HEK293T (cell line): ENCODE measurements at regions not wholly inside any gene's neighbourhood (a gene's known extent, or its start where the extent isn't known, plus 50 kb on each side); places are given as distances from the start of the nearest gene placed in this dataset.

ENCODE experiments used
- CTCF ChIA-PET: fragments of 350-600 bp; formaldehyde crosslinking; extraction: SDS; loops from one replicate; lab custom pipeline; 2021; ENCODE audit warnings: antibody characterized with exemption, inconsistent platforms; lab: Yijun Ruan, JAX
- POLR2A ChIA-PET: fragments of 350-600 bp; formaldehyde crosslinking; extraction: SDS; loops from one replicate; lab custom pipeline; 2020; ENCODE audit warnings: antibody characterized with exemption, inconsistent platforms; lab: Yijun Ruan, JAX
- DNase-seq: peaks from one replicate; pipeline ENCODE4 v3.0.0; 2012; ENCODE audit warnings: mixed read lengths; ENCODE audit errors: extremely low spot score
- ARNT ChIP-seq: fragments of 450-650 bp; IDR thresholded peaks from 2 replicates; pipeline ENCODE4 v1.6.1; 2017; ENCODE audit warnings: mild to moderate bottlenecking
- BHLHE40 ChIP-seq: fragments of 450-650 bp; IDR thresholded peaks from 2 replicates; pipeline ENCODE4 v1.6.1; 2016; ENCODE audit warnings: mild to moderate bottlenecking, moderate library complexity, borderline replicate concordance
- CTBP1 ChIP-seq: fragments of 450-650 bp; IDR thresholded peaks from 2 replicates; pipeline ENCODE4 v1.6.1; 2016; ENCODE audit warnings: borderline replicate concordance
- ELF4 ChIP-seq: fragments of 450-650 bp; IDR thresholded peaks from 2 replicates; pipeline ENCODE4 v1.6.1; 2017; ENCODE audit warnings: antibody characterized with exemption
- FOXA1 ChIP-seq: fragments of 450-650 bp; IDR thresholded peaks from 2 replicates; pipeline ENCODE4 v1.6.1; 2016; ENCODE audit warnings: mild to moderate bottlenecking
- FOXK2 ChIP-seq: fragments of 450-650 bp; IDR thresholded peaks from 2 replicates; pipeline ENCODE4 v1.6.1; 2016; ENCODE audit warnings: mild to moderate bottlenecking
- FOXM1 ChIP-seq: fragments of 450-650 bp; IDR thresholded peaks from 2 replicates; pipeline ENCODE4 v1.6.1; 2017; ENCODE audit warnings: mild to moderate bottlenecking, borderline replicate concordance
- HDGF ChIP-seq: fragments of 450-650 bp; IDR thresholded peaks from 2 replicates; pipeline ENCODE4 v1.6.1; 2017; ENCODE audit warnings: antibody characterized with exemption, borderline replicate concordance
- L3MBTL2 ChIP-seq: fragments of 450-650 bp; conservative IDR thresholded peaks from 2 replicates; pipeline ENCODE4 v1.6.1; 2016; ENCODE audit warnings: mild to moderate bottlenecking
- LEF1 ChIP-seq: fragments of 450-650 bp; IDR thresholded peaks from 2 replicates; pipeline ENCODE4 v1.6.1; 2017; ENCODE audit warnings: mild to moderate bottlenecking, borderline replicate concordance
- NFRKB ChIP-seq: fragments of 450-650 bp; IDR thresholded peaks from 2 replicates; pipeline ENCODE4 v1.6.1; 2016; ENCODE audit warnings: mild to moderate bottlenecking, moderate library complexity
- PKNOX1 ChIP-seq: fragments of 450-650 bp; IDR thresholded peaks from 2 replicates; pipeline ENCODE4 v1.6.1; 2016
- SP1 ChIP-seq: fragments of 450-650 bp; IDR thresholded peaks from 2 replicates; pipeline ENCODE4 v1.6.1; 2017
- SUZ12 ChIP-seq: fragments of 450-650 bp; IDR thresholded peaks from 2 replicates; pipeline ENCODE4 v1.6.1; 2016; ENCODE audit warnings: mild to moderate bottlenecking
- TARDBP ChIP-seq: fragments of 450-650 bp; IDR thresholded peaks from 2 replicates; pipeline ENCODE4 v1.6.1; 2016
- ZNF384 ChIP-seq: fragments of 450-650 bp; IDR thresholded peaks from 2 replicates; pipeline ENCODE4 v1.6.1; 2016

- ChIA-PET CTCF (interaction anchor here (0.7 to 1.0 kb wide), 2 partner anchors 11 to 36 kb away, joined by 3 to 5 read pairs; no protein-coding TSS in a partner anchor), POLR2A (interaction anchor here (1.7 kb wide), 1 partner anchor 225 kb away, joined by 5 read pairs; the partner anchor contains the start of gene CD24)
- no peak for DNase-seq
Observed at GRCh38 chr6:106748547-106749207, 119.3 kb downstream of the QRSL1 start.

DNA sequence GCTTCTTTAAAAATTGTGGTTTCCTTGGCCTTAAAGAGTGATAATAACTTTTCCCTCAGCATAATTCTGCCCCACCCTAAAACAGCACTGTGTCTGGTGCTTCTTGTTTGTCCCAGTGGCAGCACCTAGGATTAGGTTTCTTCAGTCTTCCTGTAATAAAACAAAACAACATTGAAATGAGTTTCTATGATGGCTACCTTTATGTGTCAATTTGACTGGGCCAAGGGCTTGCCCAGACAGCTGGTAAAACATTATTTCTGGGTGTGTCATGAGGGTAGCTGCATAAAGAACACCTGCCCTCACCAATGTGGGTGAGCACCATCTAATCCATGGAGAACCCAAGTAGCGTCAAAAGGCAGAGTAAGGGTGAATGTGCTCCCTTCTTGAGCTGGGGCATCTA is 117.8 kb downstream of the QRSL1 start:
- DNase-seq = no peak
- CTCF ChIA-PET = interaction anchor here (0.7 kb wide), 1 partner anchor 180 kb away, joined by 4 read pairs; no protein-coding TSS in a partner anchor
- POLR2A ChIA-PET = interaction anchor here (1.2 kb wide), 1 partner anchor 11 kb away, joined by 3 read pairs; no protein-coding TSS in a partner anchor
- TF ChIP-seq PKNOX1 (no peak), CTBP1 (no peak), FOXM1 (no peak), SP1 (no peak), HDGF (no peak)

More at GRCh38 chr6:106748547-106749207, 119.3 kb downstream of the QRSL1 start:
- TF ChIP-seq L3MBTL2 (no peak), FOXM1 (no peak), HDGF (no peak), SP1 (no peak), LEF1 (no peak), FOXA1 (no peak), SUZ12 (no peak), TARDBP (no peak), FOXK2 (no peak), ARNT (no peak), ZNF384 (no peak), ELF4 (no peak), CTBP1 (no peak), PKNOX1 (no peak), BHLHE40 (no peak), NFRKB (no peak)

DNA sequence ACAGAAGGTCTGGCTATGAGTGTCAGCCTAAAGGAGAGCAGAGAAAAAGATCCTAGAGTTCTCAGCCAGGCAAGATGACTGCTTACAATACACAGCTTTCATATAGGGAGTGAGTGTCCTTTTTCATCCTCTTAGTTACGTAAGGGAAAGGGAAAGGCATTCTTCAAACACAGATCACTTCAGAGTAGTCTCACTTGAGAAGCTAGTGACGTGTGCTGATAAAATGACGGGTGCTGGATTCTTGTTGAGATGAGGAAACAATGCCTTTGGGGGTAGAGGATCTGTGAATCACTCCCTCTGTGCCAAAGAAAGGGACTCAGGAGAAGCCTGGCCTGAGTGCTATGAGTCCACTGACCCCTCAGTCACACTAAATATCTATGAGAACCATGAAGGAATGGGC is 117.3 kb downstream of the QRSL1 start:
- DNase-seq = no peak
- POLR2A ChIA-PET = interaction anchor here (1.2 kb wide), 1 partner anchor 10 kb away, joined by 3 read pairs; no protein-coding TSS in a partner anchor
- CTCF ChIA-PET = interaction anchor here (0.7 to 0.9 kb wide), 2 partner anchors 180 to 251 kb away, joined by 3 to 4 read pairs; no protein-coding TSS in a partner anchor
- TF ChIP-seq FOXM1 = no peak
- no peak for TF ChIP-seq SP1
- TF ChIP-seq PKNOX1 = no peak
- no peak for TF ChIP-seq BHLHE40
- TF ChIP-seq FOXA1 = no peak
- TF ChIP-seq SUZ12 = no peak
- no peak for TF ChIP-seq ELF4
- no peak for TF ChIP-seq TARDBP
- no peak for TF ChIP-seq LEF1
- TF ChIP-seq HDGF = no peak
- no peak for TF ChIP-seq CTBP1
- TF ChIP-seq ZNF384 = no peak
- no peak for TF ChIP-seq NFRKB
- no peak for TF ChIP-seq ARNT
- TF ChIP-seq L3MBTL2 = no peak
- TF ChIP-seq FOXK2 = no peak

GRCh38 chr6:106745824-106746582 is 116.6 kb downstream of the QRSL1 start:
- DNase-seq = no peak
- TF ChIP-seq TARDBP (no peak), FOXM1 (no peak), NFRKB (no peak), ZNF384 (no peak), CTBP1 (no peak), FOXK2 (no peak), FOXA1 (no peak)
- ChIA-PET CTCF (interaction anchor here (0.9 kb wide), 1 partner anchor 252 kb away, joined by 3 read pairs; no protein-coding TSS in a partner anchor), POLR2A (interaction anchor here (1.2 kb wide), 1 partner anchor 10 kb away, joined by 3 read pairs; no protein-coding TSS in a partner anchor)

DNA sequence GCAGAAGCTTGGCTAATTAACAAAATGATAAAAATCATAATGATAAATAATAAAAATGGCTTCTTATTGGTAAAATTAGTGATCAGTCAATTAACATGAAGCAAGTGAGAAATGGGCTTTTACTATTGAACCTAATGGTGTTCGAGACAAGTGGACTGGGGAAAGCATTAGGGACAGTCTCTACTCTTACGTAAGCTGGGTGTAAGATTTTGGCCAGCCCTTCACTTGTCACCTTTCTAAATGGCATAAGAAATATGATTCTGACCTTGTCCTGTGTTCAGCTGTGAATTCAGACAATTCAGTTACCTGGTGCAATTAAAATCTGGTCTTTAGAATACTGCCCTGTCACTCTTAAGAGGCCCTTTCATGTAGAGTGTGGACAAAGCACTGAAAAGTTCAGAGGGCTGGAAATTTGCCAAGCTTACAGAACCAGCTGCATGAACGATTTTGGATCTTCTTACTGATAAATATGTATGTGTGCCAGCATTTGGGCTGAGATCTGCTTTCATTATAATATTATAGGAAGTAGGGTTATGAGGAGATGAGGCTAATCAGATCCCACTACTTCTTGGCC is 115.9 kb downstream of the QRSL1 start:
- no peak for DNase-seq
- TF ChIP-seq TARDBP = no peak
- no peak for TF ChIP-seq FOXK2
- TF ChIP-seq FOXA1 = no peak
- no peak for TF ChIP-seq PKNOX1
- no peak for TF ChIP-seq ZNF384
- ChIA-PET CTCF (no interaction called here), POLR2A (no interaction called here)
